ENCODE measurements at regions not wholly inside any gene's neighbourhood (a gene's known extent, or its start where the extent isn't known, plus 50 kb on each side); places are given as distances from the start of the nearest gene placed in this dataset.

DNA sequence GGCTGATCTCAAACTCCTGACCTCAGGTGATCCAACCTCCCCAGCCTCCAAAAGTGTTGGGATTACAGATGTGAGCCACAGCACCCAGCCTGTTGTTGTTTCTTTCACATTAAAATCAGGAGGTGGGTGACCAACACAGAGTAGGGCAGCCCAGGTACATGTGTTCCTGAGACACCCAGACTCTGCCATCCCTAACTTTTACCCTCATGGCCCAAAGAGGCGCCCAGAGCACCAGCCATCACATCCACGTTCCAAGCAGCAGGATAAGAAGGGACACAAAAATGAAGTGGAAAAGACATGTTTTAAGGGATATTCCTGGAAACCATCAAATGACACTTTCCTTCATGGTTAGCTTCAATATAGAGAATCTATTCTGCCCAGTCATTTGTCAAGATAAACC, 159.6 kb upstream of the KLF6 start:
- TF ChIP-seq CTCF (conservative IDR thresholded peaks at IDR 0.05) (no peak), EZH2 (IDR thresholded peaks at IDR 0.05; ENCODE audit: low read depth) (no peak)
